NT2/D1 (cell line): ENCODE measurements at regions not wholly inside any gene's neighbourhood (a gene's known extent, or its start where the extent isn't known, plus 50 kb on each side); places are given as distances from the start of the nearest gene placed in this dataset.

Source experiments
- DNase-seq: peaks from one replicate; pipeline ENCODE4 v3.0.0-alpha.2; 2011; ENCODE audit warnings: low read depth, low spot score
- H3K27me3 ChIP-seq: 2 replicates; pipeline ENCODE4 v1.6.0; 2011; ENCODE audit warnings: mild to moderate bottlenecking; ENCODE audit not compliant: insufficient read length, insufficient read depth
- H3K36me3 ChIP-seq: 2 replicates; pipeline ENCODE4 v1.6.1; 2011; ENCODE audit warnings: mild to moderate bottlenecking, low read length, mixed read lengths; ENCODE audit not compliant: insufficient read depth, insufficient read length
- H3K4me1 ChIP-seq: 2 replicates; pipeline ENCODE4 v1.5.1; 2011; ENCODE audit not compliant: insufficient read depth, insufficient read length
- H3K4me3 ChIP-seq: 2 replicates; pipeline ENCODE4 v1.5.1; 2011; ENCODE audit warnings: low read depth; ENCODE audit not compliant: insufficient read length
- H3K9ac ChIP-seq: 2 replicates; pipeline ENCODE4 v1.6.0; 2011; ENCODE audit warnings: low read depth; ENCODE audit not compliant: insufficient read length
- H3K9me3 ChIP-seq: 2 replicates; pipeline ENCODE4 v1.5.1; 2011; ENCODE audit warnings: mild to moderate bottlenecking, low read length; ENCODE audit not compliant: insufficient read depth
- SUZ12 ChIP-seq: IDR thresholded peaks from 2 replicates; pipeline ENCODE4 v1.6.1; 2011; ENCODE audit not compliant: insufficient read length, insufficient read depth; ENCODE audit errors: extremely low read depth
- YY1 ChIP-seq: IDR thresholded peaks from 2 replicates; pipeline ENCODE4 v1.6.1; 2011; ENCODE audit not compliant: insufficient read length, insufficient read depth
- ZNF274 ChIP-seq: IDR thresholded peaks from 2 replicates; pipeline ENCODE4 v1.6.1; 2011; ENCODE audit warnings: mild to moderate bottlenecking, low read depth, low read length

GRCh38 chr14:95421741-95422140, 94.7 kb downstream of the SYNE3 start:
- no peak for DNase-seq
- Histone ChIP-seq H3K9me3 (no peaks in the 10 kb centered on the region), H3K27me3 (no peaks in the 10 kb centered on the region), H3K36me3 (no peaks in the 10 kb centered on the region), H3K4me1 (no peaks in the 10 kb centered on the region), H3K9ac (no peak overlapping the region), H3K4me3 (no peak overlapping the region)
- TF ChIP-seq YY1 (no peak), ZNF274 (no peak), SUZ12 (no peak)

GRCh38 chr14:95420060-95420459, 96.4 kb downstream of the SYNE3 start:
- no peak for DNase-seq
- H3K9ac ChIP-seq, result no peak overlapping the region
- no peaks in the 10 kb centered on the region for H3K9me3 ChIP-seq
- H3K4me1 ChIP-seq, result no peaks in the 10 kb centered on the region
- H3K27me3 ChIP-seq, result no peaks in the 10 kb centered on the region
- no peak for TF ChIP-seq YY1
- no peak for TF ChIP-seq SUZ12
- no peak for TF ChIP-seq ZNF274
- H3K4me3 ChIP-seq, result no peak overlapping the region
- H3K36me3 ChIP-seq, result no peaks in the 10 kb centered on the region

- Histone ChIP-seq H3K27me3 (no peaks in the 10 kb centered on the region), H3K4me3 (no peak overlapping the region), H3K9ac (no peak overlapping the region), H3K9me3 (no peaks in the 10 kb centered on the region), H3K4me1 (no peaks in the 10 kb centered on the region), H3K36me3 (no peaks in the 10 kb centered on the region)
- TF ChIP-seq SUZ12 (no peak), YY1 (no peak), ZNF274 (no peak)
- no peak for DNase-seq
Measured at GRCh38 chr14:95419569-95419968, 96.9 kb downstream of the SYNE3 start.

GRCh38 chr14:95418858-95419257, 97.6 kb downstream of the SYNE3 start:
- no peak overlapping the region for H3K4me3 ChIP-seq
- no peaks in the 10 kb centered on the region for H3K9me3 ChIP-seq
- no peaks in the 10 kb centered on the region for H3K4me1 ChIP-seq
- H3K9ac ChIP-seq, result no peak overlapping the region
- DNase-seq, result no peak
- no peaks in the 10 kb centered on the region for H3K27me3 ChIP-seq
- TF ChIP-seq SUZ12 (no peak), ZNF274 (no peak), YY1 (no peak)
- H3K36me3 ChIP-seq, result no peaks in the 10 kb centered on the region

- TF ChIP-seq YY1 (no peak), ZNF274 (no peak), SUZ12 (no peak)
Measured at GRCh38 chr14:95417492-95417891, 97.8 kb upstream of the CLMN start.

GRCh38 chr14:95415993-95416392, 96.3 kb upstream of the CLMN start:
- TF ChIP-seq SUZ12 (no peak), ZNF274 (no peak), YY1 (no peak)
- Histone ChIP-seq H3K4me3 (no peak overlapping the region), H3K9ac (no peak overlapping the region), H3K9me3 (no peaks in the 10 kb centered on the region), H3K27me3 (no peaks in the 10 kb centered on the region), H3K4me1 (no peaks in the 10 kb centered on the region), H3K36me3 (no peaks in the 10 kb centered on the region)
- DNase-seq, result no peak

More at GRCh38 chr14:95417492-95417891, 97.8 kb upstream of the CLMN start:
- Histone ChIP-seq H3K4me1 (no peaks in the 10 kb centered on the region), H3K9me3 (no peaks in the 10 kb centered on the region), H3K9ac (no peak overlapping the region), H3K4me3 (no peak overlapping the region), H3K27me3 (no peaks in the 10 kb centered on the region), H3K36me3 (no peaks in the 10 kb centered on the region)
- no peak for DNase-seq

GRCh38 chr14:95413289-95414215, 93.8 kb upstream of the CLMN start:
- DNase-seq, result no peak
- no peak for TF ChIP-seq SUZ12
- no peak for TF ChIP-seq YY1
- TF ChIP-seq ZNF274, result no peak
- H3K9me3 ChIP-seq, result no peaks in the 10 kb centered on the region
- peaks cover 3% of the 10 kb centered on the region for H3K4me1 ChIP-seq
- H3K36me3 ChIP-seq, result no peaks in the 10 kb centered on the region
- no peaks in the 10 kb centered on the region for H3K27me3 ChIP-seq
- H3K9ac ChIP-seq, result no peak overlapping the region
- no peak overlapping the region for H3K4me3 ChIP-seq

- no peaks in the 10 kb centered on the region for H3K36me3 ChIP-seq
- H3K9ac ChIP-seq, result no peak overlapping the region
- peaks cover 3% of the 10 kb centered on the region for H3K4me1 ChIP-seq
- TF ChIP-seq ZNF274, result no peak
- TF ChIP-seq SUZ12, result no peak
- no peak for DNase-seq
- no peak overlapping the region for H3K4me3 ChIP-seq
- H3K27me3 ChIP-seq, result no peaks in the 10 kb centered on the region
- no peaks in the 10 kb centered on the region for H3K9me3 ChIP-seq
Measured at GRCh38 chr14:95410838-95411237, 91.1 kb upstream of the CLMN start.
